HG03342 (cell line): ENCODE measurements at regions not wholly inside any gene's neighbourhood (a gene's known extent, or its start where the extent isn't known, plus 50 kb on each side); places are given as distances from the start of the nearest gene placed in this dataset.

Experiments
- ATAC-seq: cut with Tn5 transposase; IDR thresholded peaks from one replicate; pipeline ENCODE4 v1.9.1; 2021; ENCODE audit warnings: mild to moderate bottlenecking, moderate library complexity; ENCODE audit not compliant: unreplicated experiment

DNA sequence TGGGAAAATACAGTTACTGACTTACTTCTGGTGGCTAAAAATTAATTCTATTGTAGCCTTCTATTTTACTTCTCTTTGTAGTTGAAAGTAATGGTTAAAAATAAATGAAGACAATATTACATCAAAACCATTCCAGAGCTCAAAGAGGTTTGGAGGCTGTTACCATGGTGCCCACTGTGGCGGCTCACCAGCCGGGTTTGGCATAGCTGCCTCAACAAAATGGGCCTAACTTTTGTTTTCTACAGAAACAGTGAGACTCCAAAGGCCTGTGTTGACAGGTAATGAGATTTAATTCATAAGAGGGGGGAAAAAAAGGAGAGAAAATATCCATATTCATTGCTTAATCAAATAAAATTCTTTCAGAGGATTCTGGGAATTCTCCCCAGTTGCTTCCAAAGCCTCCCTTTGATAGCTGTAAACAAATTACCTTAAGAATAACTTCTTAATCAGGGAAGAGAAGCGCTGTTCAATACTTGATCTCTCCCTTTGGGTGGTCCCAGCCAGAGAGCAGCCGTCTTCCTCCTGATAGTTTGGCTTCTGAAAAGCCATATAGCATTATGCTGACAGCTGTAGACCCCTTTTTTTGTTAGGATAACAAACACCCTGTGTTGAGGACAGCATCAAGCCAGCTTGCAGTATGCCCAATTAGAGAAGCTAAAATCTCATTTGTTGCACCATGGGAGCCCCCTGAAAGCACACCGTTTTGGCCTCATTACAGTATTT, 266.8 kb downstream of the NEDD1 start:
- no peak for ATAC-seq

DNA sequence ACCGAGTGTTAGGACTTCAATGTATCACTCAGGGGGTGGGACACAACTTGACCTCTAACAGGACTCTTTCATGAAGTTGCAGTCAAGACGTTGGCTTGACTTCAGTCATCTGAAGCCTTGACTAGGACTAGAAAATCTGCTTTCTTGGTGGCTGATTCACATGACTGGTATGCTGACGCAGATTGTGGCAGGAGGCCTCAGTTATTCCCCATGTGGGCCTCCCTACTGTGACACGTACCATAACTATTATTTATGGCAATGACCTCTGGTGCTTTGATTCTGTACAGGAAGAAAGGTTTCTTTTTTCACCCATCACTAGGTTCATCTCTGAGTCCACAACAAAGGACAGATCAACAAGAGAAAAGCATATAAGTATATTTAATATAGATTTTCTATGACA, 270.4 kb downstream of the NEDD1 start:
- ATAC-seq, result no peak

DNA sequence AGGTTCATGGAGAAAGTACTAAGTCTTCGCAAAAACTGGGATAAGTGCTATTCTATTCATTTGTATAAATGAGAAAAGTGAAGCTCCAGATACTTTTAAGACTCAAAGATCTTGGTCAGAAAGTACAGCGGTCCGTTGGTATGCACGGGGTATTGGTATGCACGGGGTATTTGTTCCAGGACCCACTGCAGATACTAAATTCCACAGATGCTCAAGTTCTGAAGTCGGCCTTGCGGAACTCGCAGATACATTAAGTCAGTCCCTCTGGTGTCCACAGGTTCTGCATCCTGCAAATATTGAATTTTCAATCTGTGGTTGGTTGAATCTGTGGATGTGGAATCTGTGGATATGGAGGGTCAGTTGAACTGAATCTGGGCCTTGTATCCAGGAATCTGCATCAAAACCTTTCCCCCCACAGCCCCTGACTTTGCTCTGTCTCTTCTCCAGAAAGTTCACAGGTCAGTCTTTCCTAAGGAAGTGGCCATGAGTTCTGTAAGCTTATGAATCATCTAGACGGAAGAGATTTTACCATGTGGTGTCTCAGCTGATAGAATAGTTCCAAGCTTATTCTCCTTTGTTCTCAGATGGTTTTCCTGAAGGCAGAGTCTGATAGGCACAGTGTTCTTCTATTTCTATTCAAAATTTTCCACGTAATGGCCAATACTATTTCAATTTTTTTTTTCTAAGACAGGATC, 274.7 kb downstream of the NEDD1 start:
- no peak for ATAC-seq

DNA sequence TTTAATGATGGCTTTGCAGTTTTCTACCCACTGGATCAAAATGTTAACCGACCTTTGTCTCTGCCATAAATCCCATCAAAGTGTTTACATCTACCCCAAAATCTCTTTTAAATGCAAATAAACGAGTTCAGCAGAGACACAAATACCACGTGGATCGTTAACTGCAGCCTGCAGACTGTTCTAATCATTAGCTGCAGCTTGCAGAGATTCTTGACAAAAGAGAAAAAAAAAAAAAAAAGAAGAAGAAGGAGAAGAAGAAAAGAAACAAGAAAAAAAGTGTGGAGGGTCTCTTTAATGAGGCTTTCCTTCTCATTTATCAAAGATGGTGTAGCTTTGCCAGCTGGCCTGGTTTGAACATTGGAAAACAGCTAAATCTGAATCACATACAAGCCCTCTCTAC, 275.7 kb downstream of the NEDD1 start:
- ATAC-seq, result no peak

DNA sequence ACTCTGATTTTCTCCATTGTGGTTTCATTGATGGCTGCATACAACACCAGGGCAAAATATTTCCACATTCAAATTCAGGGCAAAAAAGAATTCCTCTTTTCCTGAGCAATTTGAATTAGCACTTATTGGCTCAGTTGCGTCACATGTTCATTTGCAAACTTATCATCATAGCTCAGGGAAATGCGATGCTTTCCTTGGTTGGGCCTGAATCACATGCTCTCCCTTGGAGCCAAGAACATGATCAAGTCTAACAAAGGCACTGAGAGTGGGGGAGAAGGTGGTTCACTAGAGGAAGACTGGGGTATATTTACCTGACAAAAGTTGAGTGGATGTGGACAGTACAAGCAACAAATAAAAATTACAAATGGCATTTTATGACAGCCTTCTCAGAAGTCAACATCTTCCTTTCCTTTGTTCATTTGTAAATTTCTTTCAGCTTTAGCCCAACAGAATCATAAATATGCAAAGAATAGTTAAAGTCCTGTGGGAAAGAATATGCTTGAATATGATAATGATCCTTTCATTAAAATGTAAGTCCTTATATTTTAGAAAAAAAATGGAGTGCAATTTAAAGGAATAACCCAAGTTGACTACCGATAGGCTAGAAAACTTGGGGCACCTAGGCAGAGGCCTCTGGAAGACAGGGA, 277.2 kb downstream of the NEDD1 start:
- ATAC-seq, result no peak

DNA sequence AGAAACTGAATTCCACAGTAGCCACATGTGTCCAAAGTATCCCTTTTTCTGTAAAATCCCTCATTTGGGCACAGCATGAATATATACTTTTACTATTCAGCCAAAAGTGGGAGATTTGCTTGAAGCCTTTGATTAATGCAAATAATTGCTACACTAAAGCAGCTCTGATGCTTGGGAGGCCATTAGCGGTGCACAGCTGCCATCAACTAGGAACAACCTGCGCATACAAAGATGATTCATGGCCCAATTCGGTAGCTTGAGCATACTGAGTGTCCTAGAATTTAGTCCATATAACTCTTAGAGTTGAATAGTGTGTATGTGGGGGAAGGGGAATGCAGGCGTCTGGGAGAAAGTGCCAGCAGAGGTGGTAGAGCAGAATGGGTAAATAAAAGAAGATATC, 277.0 kb upstream of the RMST start:
- no peak for ATAC-seq

DNA sequence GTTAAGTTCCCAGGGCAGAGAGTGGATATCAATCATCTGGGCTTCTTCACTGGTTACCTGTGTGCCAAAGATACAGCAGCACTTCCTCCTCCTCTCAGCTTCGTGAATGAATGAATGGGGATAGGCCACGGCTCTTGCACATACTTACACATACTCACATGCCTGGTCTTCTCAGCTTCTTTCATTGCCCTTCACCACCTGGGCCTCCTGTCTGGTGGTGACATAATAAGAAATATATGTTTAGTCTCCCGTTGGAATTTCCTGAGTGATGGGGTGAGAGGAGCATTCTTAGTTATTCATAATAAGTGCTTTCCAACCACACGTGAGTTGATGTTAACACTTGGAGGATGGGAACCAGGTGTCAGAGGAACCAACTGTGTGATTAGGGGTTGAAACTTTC, 268.1 kb upstream of the RMST start:
- ATAC-seq, result no peak

DNA sequence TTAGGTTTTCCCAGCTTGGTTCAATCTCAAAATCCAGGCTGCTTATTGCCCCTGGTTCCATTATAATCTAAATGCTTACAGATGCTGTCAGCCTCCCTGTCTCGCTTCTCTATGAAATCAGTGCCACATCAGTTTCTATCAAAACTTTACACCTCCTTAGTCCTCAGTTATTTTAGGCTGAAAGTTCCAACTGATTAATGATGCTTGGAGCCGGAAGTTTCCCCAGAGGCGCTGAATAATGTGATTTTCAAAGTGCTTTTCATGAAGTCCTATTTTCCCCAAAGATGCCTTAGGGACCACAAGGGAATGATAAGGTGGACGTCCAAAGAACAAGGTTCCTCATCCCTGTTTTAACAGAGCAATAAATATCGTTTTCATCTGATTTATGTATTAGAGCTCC, 262.4 kb upstream of the RMST start:
- no peak for ATAC-seq

DNA sequence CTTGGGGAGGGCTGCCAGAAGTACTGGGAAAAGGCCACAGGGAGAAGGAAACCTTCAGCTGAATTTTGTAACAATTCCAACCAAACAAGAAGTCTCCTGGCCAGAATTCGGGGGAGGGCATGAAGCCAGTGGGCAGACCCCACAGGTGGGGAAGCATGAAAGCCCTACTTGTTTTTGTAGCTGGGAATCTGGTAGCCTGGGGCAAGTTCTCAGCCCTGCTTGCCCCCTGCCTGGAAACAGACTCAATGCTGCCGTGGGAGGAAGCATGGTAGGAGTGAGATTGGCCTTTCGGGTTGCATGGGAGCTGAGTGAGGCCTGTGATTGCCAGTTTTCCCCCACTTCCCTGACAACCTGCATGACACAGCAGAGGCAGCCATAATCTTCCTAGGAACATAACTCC, 259.2 kb upstream of the RMST start:
- ATAC-seq, result no peak

DNA sequence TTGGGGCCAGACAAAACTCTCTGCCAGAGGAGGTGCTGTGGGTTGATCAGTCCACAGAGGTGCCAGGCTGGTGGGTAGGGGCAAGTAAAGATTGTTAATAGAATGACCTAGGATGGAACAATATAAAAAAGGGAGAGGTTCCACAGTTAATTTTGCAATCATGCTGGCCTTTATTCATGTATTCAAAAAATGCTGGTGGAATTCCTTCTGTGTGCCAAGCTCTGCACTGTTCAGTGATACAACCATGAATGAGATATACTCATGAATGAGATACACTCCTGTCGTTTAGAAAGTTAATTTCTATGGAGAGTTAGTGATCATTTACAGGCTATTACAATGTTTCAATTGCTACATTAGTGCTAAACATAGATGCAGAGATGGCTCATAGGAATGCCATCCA, 252.6 kb upstream of the RMST start:
- no peak for ATAC-seq

DNA sequence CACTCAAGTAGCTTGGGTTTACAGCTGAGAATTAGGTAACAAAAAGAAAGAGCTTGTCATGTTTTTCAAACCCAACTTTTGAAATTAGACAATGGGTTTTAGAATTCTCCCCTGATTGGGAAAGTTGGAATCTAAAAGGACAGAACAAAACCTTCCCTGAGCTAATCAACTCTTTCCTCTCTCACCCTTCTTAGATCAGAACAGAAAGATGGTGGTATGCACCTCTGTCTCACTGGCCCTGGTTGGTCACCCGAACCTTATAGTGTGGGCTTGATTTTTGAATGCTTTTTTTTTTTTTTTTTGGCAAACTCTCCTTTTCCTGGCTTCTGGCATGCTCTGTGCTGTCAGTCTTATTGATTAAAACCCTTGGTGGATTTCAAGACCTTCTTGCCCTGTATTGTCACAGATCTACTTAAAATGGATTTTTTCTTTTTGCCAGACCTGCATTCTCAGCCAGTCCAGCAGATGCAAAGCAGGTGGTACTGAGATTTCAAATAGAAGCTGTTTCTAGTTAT, 251.1 kb upstream of the RMST start:
- no peak for ATAC-seq

DNA sequence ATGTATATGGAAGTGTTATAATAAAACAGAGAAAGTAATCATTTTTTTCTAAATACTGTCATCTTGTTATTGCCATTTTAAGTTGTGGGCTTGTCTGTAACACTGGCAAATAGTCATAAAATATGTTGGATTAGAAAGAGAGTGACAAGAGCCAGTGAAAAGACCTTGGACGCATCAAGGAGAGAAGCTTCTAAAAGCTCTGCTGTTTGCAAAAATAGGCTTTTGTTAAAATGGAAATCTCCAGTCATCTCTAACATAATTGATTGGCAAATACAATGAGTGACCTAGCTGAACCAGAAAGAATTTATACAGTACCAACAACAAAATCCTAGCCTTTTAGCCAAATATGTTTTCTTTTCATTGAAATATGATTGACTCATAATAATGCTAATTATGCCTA, 245.8 kb upstream of the RMST start:
- ATAC-seq, result no peak

DNA sequence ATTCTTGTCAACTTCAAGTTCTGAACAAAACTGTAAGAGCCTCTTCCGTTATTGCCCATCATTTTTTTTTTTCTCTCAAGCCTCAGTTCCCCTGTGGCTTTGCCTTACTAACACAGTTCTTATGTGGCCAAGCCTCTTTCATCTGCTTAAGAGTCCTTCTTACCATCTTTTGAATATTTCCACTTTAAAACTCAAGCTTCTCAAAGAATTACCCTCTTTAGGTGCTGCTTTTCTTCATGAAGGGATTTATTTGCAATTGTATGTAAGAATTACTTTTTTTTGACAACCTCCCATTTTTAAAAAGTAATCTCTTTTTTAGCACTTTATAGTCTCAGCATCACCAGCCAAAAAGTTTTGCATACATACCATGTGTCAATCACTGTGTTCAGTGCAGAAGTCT, 240.2 kb upstream of the RMST start:
- ATAC-seq, result no peak

DNA sequence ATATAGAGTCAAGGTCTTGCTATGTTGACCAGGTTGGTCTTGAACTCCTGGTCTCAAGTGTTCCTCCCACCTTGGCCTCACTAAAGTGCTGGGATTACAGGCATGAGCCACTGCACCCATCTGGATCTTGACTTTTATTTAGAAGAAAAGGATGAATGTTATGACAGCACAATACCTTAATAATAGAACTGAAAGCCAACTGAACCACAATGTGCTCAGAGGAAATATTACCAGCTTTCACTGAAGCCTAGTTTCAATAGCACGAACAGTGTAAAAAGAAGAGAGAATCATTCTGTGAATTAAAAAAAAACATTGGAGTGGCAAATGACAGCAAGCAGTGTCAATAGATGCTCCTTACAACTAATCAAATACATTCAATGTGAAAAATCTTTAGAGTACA, 239.2 kb upstream of the RMST start:
- ATAC-seq, result no peak

DNA sequence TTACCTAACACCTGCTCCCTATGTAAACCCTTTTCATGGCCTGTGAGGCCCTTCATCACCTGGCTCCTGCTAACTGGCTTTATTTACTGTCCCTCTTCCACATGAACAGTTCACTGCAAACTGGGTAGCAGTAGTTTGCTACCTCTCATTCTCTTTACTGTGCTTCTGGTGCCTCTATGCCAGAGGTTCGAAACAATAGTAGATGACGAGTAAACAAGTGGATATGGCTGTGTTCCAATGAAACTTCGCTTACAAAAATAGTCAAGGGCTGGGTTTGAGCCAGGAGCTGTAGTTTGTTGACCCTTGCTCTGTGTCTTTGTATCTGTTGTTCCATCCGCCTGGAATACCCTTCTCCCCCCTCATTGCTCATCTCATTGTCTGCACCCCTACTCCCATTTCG, 233.6 kb upstream of the RMST start:
- ATAC-seq, result no peak

DNA sequence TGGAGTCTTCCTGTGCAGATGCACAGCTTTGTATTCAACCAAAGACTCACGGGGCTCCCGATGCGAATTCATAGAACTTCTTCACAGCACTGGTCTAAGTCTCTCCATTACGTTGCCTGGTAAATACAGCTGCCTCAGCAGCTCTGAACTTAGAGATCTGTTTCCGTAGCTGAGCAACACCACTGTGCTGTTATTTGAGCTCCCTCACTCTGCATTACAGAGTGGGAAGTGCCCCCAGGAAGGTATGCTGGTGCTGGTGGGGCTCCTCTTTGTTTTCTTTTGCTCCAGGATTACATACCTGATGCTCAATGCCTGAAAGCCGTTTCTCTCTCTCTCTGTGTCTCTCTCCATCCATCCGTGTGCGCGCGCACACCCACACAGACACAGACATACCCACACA, 227.5 kb upstream of the RMST start:
- ATAC-seq, result no peak

DNA sequence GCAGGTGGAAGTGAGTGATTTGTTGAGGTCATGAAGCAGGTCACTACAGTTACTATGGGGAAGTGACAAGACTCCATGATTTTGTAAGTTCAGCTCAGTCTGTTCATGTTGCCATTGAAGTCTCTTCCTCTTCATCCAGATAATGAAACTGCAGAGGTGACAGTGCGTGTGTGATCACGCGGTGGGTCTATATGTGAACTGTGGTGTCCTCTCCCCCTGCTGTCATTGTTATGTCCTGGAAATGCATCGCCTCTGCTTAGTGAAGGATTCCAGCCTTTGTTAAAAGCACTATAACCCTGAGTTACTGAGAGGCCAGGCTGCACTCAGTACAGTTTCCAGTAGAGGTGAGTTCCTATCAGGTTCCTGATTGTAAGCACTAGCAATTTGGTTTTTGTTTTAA, 216.2 kb upstream of the RMST start:
- no peak for ATAC-seq

DNA sequence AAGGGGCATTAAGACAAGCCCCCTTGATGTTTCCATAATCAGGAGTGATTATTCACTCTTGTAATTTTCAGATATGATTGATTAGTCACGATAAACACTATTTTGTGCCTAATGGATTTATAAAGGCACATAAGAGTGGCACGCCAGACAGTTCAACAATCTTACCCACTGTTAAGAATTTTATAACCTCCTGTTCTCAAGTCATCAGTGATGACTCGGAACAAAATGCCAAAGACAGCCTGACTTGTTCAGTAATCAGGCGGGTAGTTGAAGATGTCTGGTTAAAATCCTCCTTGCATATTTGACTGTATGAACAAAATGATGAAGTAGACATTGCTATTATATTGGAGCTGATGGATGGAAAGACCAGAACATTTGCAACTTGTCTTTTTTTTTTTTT, 212.1 kb upstream of the RMST start:
- no peak for ATAC-seq

DNA sequence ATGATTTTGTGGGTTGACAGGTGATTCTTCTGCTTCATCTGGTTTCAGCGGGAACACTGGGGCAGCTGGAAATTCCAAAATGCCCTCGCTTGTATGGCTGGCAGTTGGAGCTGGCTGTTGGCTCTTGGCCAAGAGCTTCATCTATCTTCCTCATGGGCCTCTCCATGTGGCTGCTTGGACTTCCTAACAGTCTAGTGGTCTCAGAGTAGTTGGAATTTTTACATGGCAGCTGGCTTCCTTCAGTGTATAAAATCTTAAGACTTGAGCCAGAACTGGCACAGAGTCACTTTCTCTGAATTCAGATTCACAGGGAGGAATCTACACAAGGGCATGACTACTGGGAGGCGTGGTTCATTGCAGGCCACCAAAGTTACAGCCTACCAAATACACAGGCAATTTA, 204.9 kb upstream of the RMST start:
- no peak for ATAC-seq

DNA sequence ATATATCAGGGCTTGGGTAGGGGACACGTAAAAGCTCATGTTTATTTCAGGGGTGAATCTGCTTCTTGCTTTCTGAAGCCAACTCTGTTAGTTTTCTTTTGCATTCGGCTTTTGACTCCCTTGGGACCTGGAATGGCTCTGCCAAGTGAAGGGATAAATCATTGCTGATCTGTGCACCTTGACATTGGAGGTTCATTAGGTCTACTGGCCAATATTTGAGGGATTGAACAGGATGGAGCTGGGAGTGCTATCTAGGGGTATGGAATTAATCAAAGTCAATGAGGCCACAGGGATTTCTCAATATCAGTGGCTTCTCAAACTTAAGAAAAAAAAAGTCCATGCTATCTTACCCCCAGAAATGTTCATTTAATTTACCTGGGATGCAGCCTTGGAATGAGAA, 203.5 kb upstream of the RMST start:
- ATAC-seq, result no peak

DNA sequence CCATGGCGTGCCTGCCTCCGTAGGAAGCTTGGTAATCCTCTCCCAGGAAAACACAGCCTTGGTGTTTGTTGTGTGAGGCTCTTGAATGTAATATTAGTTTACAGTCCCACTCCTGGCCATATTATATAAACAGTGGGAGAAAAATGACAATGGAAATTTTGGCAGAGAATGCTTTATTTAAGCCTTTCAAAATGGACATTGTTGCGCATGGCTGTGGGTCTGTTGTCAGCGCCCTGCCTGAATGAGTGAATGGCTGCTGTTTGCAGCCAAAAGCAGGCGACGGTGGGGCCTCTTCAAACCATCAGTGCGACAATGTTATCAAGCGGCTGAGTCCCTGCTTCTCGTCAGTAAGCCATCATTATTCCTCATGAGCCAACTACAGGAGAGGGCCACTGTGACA, 201.8 kb upstream of the RMST start:
- no peak for ATAC-seq

DNA sequence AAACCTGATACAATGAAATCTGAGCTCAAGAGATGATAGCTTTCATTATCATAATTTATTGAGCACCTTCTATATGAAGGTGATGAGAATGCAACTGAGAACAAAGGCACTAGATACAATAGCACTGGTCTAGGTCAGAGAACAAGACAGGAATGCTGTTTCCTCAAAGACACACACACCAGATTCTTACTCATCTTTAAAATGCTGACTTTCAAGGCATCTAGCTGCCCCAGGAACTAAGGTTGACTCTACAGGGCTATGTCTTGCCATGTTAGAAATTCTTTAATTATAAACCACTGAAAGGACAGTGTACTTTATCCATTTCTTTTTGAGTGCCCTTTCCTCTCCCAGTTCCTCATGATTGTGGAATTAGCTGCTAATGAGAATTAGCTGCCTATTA, 195.4 kb upstream of the RMST start:
- ATAC-seq, result no peak
